Tibial nerve (tissue), 3 donors: ENCODE measurements at regions not wholly inside any gene's neighbourhood (a gene's known extent, or its start where the extent isn't known, plus 50 kb on each side); places are given as distances from the start of the nearest gene placed in this dataset.

Experiments
- CTCF ChIP-seq, 5 experiments: fragments of 200-600 bp in 3 of 5; fragments of 450-650 bp in 2 of 5; sonication (generic) in 3 of 5; IDR thresholded peaks; one replicate each; pipeline ENCODE4 v1.5.1; 2016 to 2019; ENCODE audit warnings: antibody characterized with exemption in 5 of 5, mild to moderate bottlenecking in 3 of 5, moderate library complexity in 2 of 5
- POLR2A ChIP-seq, 2 donors: fragments of 450-650 bp; IDR thresholded peaks; one replicate each; pipeline ENCODE4 v1.6.1; 2017; ENCODE audit warnings: antibody characterized with exemption in 2 of 2, mild to moderate bottlenecking in 2 of 2, moderate library complexity in 2 of 2

- TF ChIP-seq POLR2A (IDR thresholded peaks at IDR 0.05) (no peak), CTCF (IDR thresholded peaks at IDR 0.05) (no peak)
Measured at GRCh38 chr7:10484767-10485166, 488.9 kb upstream of the PHF14 start.
